ENCODE measurements at regions not wholly inside any gene's neighbourhood (a gene's known extent, or its start where the extent isn't known, plus 50 kb on each side); places are given as distances from the start of the nearest gene placed in this dataset.

- DNase-seq (no peak), ATAC-seq (ENCODE audit: low read depth) (no peak)
- Histone ChIP-seq H3K14ac (replicated peaks; ENCODE audit: low read depth, low read length) (no peak overlapping the region), H3K79me1 (ENCODE audit: low read depth in 1 of 2, low read length in 2 of 2) (no peaks in the 10 kb centered on the region), H3K4me3 (ENCODE audit: insufficient read depth, low read depth, low read length) (no peak overlapping the region), H3K27me3 (ENCODE audit: control insufficient read depth, insufficient read depth, low read length) (no peaks in the 10 kb centered on the region), H4K20me1 (ENCODE audit: insufficient read depth, low read length) (no peaks in the 10 kb centered on the region), H2BK15ac (ENCODE audit: low read depth, low read length) (no peak overlapping the region), H3K27ac (ENCODE audit: insufficient read depth, low read length) (no peak overlapping the region), H4K8ac (ENCODE audit: low read depth in 2 of 2, low read length in 2 of 2) (no peak overlapping the region), H3K18ac (ENCODE audit: low read depth, low read length) (no peak overlapping the region), H2AK9ac (replicated peaks; ENCODE audit: low read depth, low read length, poor library complexity) (no peak overlapping the region), H3K9me3 (ENCODE audit: control insufficient read depth, insufficient read depth, low read length) (peaks cover 46% of the 10 kb centered on the region), H3K9ac (ENCODE audit: low read depth, low read length) (no peak overlapping the region), H3K4ac (ENCODE audit: low read depth, low read length) (no peak overlapping the region), H2BK120ac (ENCODE audit: low read depth, low read length) (no peak overlapping the region), H3K9me1 (ENCODE audit: insufficient read depth, low read length) (no peaks in the 10 kb centered on the region), H3K4me2 (ENCODE audit: low read depth, low read length) (no peak overlapping the region), H2AFZ (replicated peaks; ENCODE audit: low read length, poor library complexity) (no peak overlapping the region), H4K5ac (ENCODE audit: low read depth, low read length) (no peak overlapping the region), H2AK5ac (ENCODE audit: low read depth, low read length) (no peak overlapping the region), H3K4me1 (ENCODE audit: control insufficient read depth, insufficient read depth, low read length) (no peaks in the 10 kb centered on the region), H2BK5ac (ENCODE audit: low read depth, low read length, poor library complexity, severe bottlenecking) (no peak overlapping the region), H3K23ac (ENCODE audit: low read depth, low read length) (no peak overlapping the region), H3K36me3 (ENCODE audit: control insufficient read depth, insufficient read depth, low read length) (no peaks in the 10 kb centered on the region), H3K56ac (ENCODE audit: extremely low read depth, insufficient read depth, low read length) (no peak overlapping the region), H4K91ac (ENCODE audit: insufficient read depth, low read depth, low read length) (no peak overlapping the region), H2BK20ac (ENCODE audit: low read depth, low read length) (no peak overlapping the region)
- ChIA-PET CTCF (no interaction called here), POLR2A (ENCODE audit: unreplicated experiment) (no interaction called here)
- no CpG with 5 or more reads among the region's 4 CpGs for WGBS, 2 experiments (ENCODE audit: extremely low coverage in 2 of 2, insufficient read length in 1 of 2)
- in situ Hi-C loops (cut with MboI; ENCODE audit: low sequenced_read_pairs), result no loop called here
- TF ChIP-seq RAD21 (IDR thresholded peaks at IDR 0.05; ENCODE audit: low read length) (no peak), CTCF (conservative IDR thresholded peaks at IDR 0.05; ENCODE audit: low read depth, low read length) (no peak), FOS (IDR thresholded peaks at IDR 0.05; ENCODE audit: low read depth, low read length) (no peak), CHD1 (IDR thresholded peaks at IDR 0.05; ENCODE audit: low read depth, low read length) (no peak), MAZ (IDR thresholded peaks at IDR 0.05; ENCODE audit: borderline replicate concordance, low read depth, low read length) (no peak), ELK1 (IDR thresholded peaks at IDR 0.05; ENCODE audit: borderline replicate concordance, low read depth, low read length) (no peak), SMC3 (IDR thresholded peaks at IDR 0.05; ENCODE audit: low read depth, low read length) (no peak), USF2 (IDR thresholded peaks at IDR 0.05; ENCODE audit: low read depth, low read length) (no peak), MAFK (IDR thresholded peaks at IDR 0.05; ENCODE audit: low read depth, low read length) (no peak), RCOR1 (IDR thresholded peaks at IDR 0.05; ENCODE audit: insufficient replicate concordance, low read length) (no peak), BHLHE40 (IDR thresholded peaks at IDR 0.05; ENCODE audit: low read depth, low read length) (no peak), POLR2A (IDR thresholded peaks at IDR 0.05; ENCODE audit: low read depth, low read length) (no peak), MXI1 (IDR thresholded peaks at IDR 0.05; ENCODE audit: borderline replicate concordance, low read depth, low read length) (no peak), CEBPB (IDR thresholded peaks at IDR 0.05; ENCODE audit: low read depth, low read length) (no peak), NFE2L2 (IDR thresholded peaks at IDR 0.05; ENCODE audit: low read depth, low read length) (no peak), RFX5 (IDR thresholded peaks at IDR 0.05; ENCODE audit: low read depth, low read length) (no peak)
- BruUV-seq (replicated peaks), result no TSS peak
- intact Hi-C loops (cut with micrococcal nuclease), result no loop called here
- dilution Hi-C loops (cut with HindIII; ENCODE audit: low sequenced_read_pairs, unreplicated experiment), result no loop called here
Observed at GRCh38 chr22:49582181-49582580, 245.5 kb downstream of the BRD1 start.

Data from IMR-90 (cell line).